Liver (tissue), 7 donors: ENCODE measurements at regions not wholly inside any gene's neighbourhood (a gene's known extent, or its start where the extent isn't known, plus 50 kb on each side); places are given as distances from the start of the nearest gene placed in this dataset.
"Not testable (repeated sequence)": the region's sequence is repeated elsewhere in the genome, so short reads cannot be mapped to it uniquely, and the experiment has no call there.

Experiments used
- DNase-seq: peaks from one replicate; pipeline ENCODE4 v3.0.0-alpha.2; 2017; ENCODE audit warnings: low spot score
- H3K27ac ChIP-seq, 2 donors: one replicate each; pipeline ENCODE4 v1.7.0; 2013; ENCODE audit warnings: inconsistent platforms in 2 of 2, low read length in 2 of 2, control low read depth in 1 of 2, low read depth in 1 of 2, mild to moderate bottlenecking in 1 of 2
- H3K27me3 ChIP-seq, 4 donors: one replicate each; pipeline versions ENCODE4 v1.6.1 to v1.7.0; 2013; ENCODE audit warnings: low read length in 3 of 4, inconsistent platforms in 1 of 4, mild to moderate bottlenecking in 1 of 4, moderate library complexity in 1 of 4; ENCODE audit not compliant: control insufficient read depth in 4 of 4, insufficient read depth in 4 of 4
- H3K36me3 ChIP-seq, 4 donors: one replicate each; pipeline versions ENCODE4 v1.6.1 to v1.7.0; 2013; ENCODE audit warnings: low read length in 3 of 4, mild to moderate bottlenecking in 3 of 4, low read depth in 1 of 4, moderate library complexity in 1 of 4; ENCODE audit not compliant: control insufficient read depth in 4 of 4, insufficient read depth in 3 of 4
- H3K4me1 ChIP-seq, 4 donors: one replicate each; pipeline versions ENCODE4 v1.6.1 to v1.7.0; 2013; ENCODE audit warnings: low read length in 3 of 4, mild to moderate bottlenecking in 3 of 4, moderate library complexity in 1 of 4; ENCODE audit not compliant: control insufficient read depth in 4 of 4, insufficient read depth in 4 of 4
- H3K4me3 ChIP-seq, 3 donors: one replicate each; pipeline versions ENCODE4 v1.6.1 to v1.7.0; 2013; ENCODE audit warnings: low read length in 3 of 3, control low read depth in 1 of 3, low read depth in 1 of 3, mild to moderate bottlenecking in 1 of 3
- H3K9ac ChIP-seq, 2 donors: one replicate each; pipeline ENCODE4 v1.7.0; 2013; ENCODE audit warnings: low read length in 2 of 2, mild to moderate bottlenecking in 2 of 2, moderate library complexity in 2 of 2, control low read depth in 1 of 2, low read depth in 1 of 2
- H3K9me3 ChIP-seq, 4 donors: one replicate each; pipeline versions ENCODE4 v1.6.1 to v1.7.0; 2013; ENCODE audit warnings: low read length in 3 of 4; ENCODE audit not compliant: control insufficient read depth in 4 of 4
- JUND ChIP-seq, 2 donors: IDR thresholded peaks; 2 replicates each; pipeline ENCODE4 v1.6.1; 2016; ENCODE audit warnings: antibody characterized with exemption in 2 of 2
- NR2F2 ChIP-seq: IDR thresholded peaks from 2 replicates; pipeline ENCODE4 v1.6.1; 2016; ENCODE audit warnings: antibody characterized with exemption
- RAD21 ChIP-seq, 2 donors: IDR thresholded peaks; 2 replicates each; pipeline ENCODE4 v1.6.1; 2016; ENCODE audit warnings: antibody characterized with exemption in 2 of 2, mild to moderate bottlenecking in 2 of 2
- REST ChIP-seq: IDR thresholded peaks from 2 replicates; pipeline ENCODE4 v1.6.1; 2016; ENCODE audit warnings: antibody characterized with exemption, mild to moderate bottlenecking
- SP1 ChIP-seq: IDR thresholded peaks from 2 replicates; pipeline ENCODE4 v1.6.1; 2018; ENCODE audit warnings: antibody characterized with exemption, mild to moderate bottlenecking
- YY1 ChIP-seq: IDR thresholded peaks from 2 replicates; pipeline ENCODE4 v1.6.1; 2016; ENCODE audit warnings: antibody characterized with exemption, mild to moderate bottlenecking
- WGBS: extraction: QIAGEN DNeasy Blood & Tissue Kit; methylation state at CpG from one replicate; pipeline ENCODE4 v1.1.7; 2013; 5-methylcytosine and 5-hydroxymethylcytosine counted together
- donor health status: healthy.
- donor health status: healthy.
- donor health status: healthy.
- donor health status: healthy.

GRCh38 chr1:72985024-72985423 lies 702.7 kb upstream of the NEGR1 start:
- H3K4me1 ChIP-seq, H3K4me3 ChIP-seq, H3K9me3 ChIP-seq, H3K27ac ChIP-seq, DNase-seq, H3K9ac ChIP-seq, H3K36me3 ChIP-seq, H3K27me3 ChIP-seq: not testable (repeated sequence)
- WGBS = 80% methylated on average over 11 of the region's 11 CpGs

- H3K36me3 ChIP-seq, H3K4me1 ChIP-seq, H3K9me3 ChIP-seq, DNase-seq, H3K27me3 ChIP-seq, H3K9ac ChIP-seq, H3K4me3 ChIP-seq, H3K27ac ChIP-seq: not testable (repeated sequence)
- 81% methylated on average over 15 of the region's 15 CpGs for WGBS
These were observed 700.7 kb upstream of the NEGR1 start for GRCh38 chr1:72983011-72983410.

GRCh38 chr1:72969461-72969860 lies 687.1 kb upstream of the NEGR1 start:
- H3K9me3 ChIP-seq = no peaks in the 10 kb centered on the region
- no peak for DNase-seq
- TF ChIP-seq YY1 = no peak
- no peak for TF ChIP-seq NR2F2
- no peak for TF ChIP-seq SP1
- no peak for TF ChIP-seq RAD21 (IDR thresholded peaks at IDR 0.05)
- 80% methylated on average over 1 of the region's 1 CpG for WGBS
- no peaks in the 10 kb centered on the region for H3K36me3 ChIP-seq
- no peak overlapping the region for H3K27ac ChIP-seq
- no peaks in the 10 kb centered on the region for H3K4me1 ChIP-seq
- no peaks in the 10 kb centered on the region for H3K27me3 ChIP-seq
- no peak overlapping the region for H3K9ac ChIP-seq
- H3K4me3 ChIP-seq = no peak overlapping the region

GRCh38 chr1:72954943-72955342 lies 672.6 kb upstream of the NEGR1 start:
- Histone ChIP-seq H3K27ac (no peak overlapping the region), H3K4me3 (no peak overlapping the region), H3K9ac (no peak overlapping the region), H3K27me3 (no peaks in the 10 kb centered on the region), H3K4me1 (no peaks in the 10 kb centered on the region), H3K9me3 (no peaks in the 10 kb centered on the region), H3K36me3 (no peaks in the 10 kb centered on the region)
- TF ChIP-seq JUND (IDR thresholded peaks at IDR 0.05) = no peak
- no peak for TF ChIP-seq REST
- no peak for TF ChIP-seq RAD21 (IDR thresholded peaks at IDR 0.05)
- no peak for DNase-seq

GRCh38 chr1:72950900-72951299 lies 668.6 kb upstream of the NEGR1 start:
- not testable (repeated sequence) for H3K9me3 ChIP-seq, H3K27me3 ChIP-seq, H3K4me3 ChIP-seq, H3K4me1 ChIP-seq, H3K27ac ChIP-seq, DNase-seq, H3K36me3 ChIP-seq, H3K9ac ChIP-seq
- 72% methylated on average over 3 of the region's 3 CpGs for WGBS
